ENCODE measurements at regions not wholly inside any gene's neighbourhood (a gene's known extent, or its start where the extent isn't known, plus 50 kb on each side); places are given as distances from the start of the nearest gene placed in this dataset.

DNA sequence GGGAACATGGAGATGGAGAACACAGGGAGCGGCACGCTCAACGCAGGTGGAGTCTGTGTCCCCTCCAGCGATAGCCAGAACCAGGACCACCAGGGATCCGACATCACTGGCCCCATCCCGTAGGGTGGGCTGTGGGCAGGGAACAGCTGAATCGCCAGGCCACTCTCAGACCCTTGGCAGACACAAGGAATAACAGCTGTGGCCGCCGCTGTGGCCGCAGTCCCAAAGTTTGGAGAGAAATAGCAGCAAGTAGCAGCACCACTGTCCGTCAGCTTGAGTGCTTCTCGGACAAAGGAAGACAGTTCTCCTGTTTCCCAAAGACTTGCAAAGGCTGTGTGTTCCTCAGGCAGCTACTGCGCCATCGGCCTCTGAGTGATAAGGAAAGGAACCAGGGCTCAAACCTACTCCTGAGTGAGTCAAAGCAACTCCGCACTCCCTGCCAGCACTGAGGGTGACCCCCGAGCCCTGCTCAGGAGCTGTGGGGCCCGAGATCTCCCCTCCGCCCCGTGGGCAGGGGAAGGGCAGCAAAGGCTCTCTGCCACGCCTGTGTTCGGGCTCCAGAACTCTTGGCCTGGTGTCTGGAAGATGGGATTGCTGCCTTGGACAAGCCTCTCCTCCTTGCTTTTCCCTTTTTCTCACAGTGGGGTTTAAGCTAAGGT, 82.3 kb upstream of the FAM20C start:
- in situ Hi-C loops (cut with HindIII; ENCODE audit: low sequenced_read_pairs) = loop anchor here (5.0 kb wide), 1 partner anchor 77 kb away; no protein-coding TSS in a partner anchor
- no peak for DNase-seq (ENCODE audit: low read depth)
- H3K4me3 ChIP-seq (ENCODE audit: low read depth, low read length) = no peak overlapping the region
- TF ChIP-seq, protein P1, sequence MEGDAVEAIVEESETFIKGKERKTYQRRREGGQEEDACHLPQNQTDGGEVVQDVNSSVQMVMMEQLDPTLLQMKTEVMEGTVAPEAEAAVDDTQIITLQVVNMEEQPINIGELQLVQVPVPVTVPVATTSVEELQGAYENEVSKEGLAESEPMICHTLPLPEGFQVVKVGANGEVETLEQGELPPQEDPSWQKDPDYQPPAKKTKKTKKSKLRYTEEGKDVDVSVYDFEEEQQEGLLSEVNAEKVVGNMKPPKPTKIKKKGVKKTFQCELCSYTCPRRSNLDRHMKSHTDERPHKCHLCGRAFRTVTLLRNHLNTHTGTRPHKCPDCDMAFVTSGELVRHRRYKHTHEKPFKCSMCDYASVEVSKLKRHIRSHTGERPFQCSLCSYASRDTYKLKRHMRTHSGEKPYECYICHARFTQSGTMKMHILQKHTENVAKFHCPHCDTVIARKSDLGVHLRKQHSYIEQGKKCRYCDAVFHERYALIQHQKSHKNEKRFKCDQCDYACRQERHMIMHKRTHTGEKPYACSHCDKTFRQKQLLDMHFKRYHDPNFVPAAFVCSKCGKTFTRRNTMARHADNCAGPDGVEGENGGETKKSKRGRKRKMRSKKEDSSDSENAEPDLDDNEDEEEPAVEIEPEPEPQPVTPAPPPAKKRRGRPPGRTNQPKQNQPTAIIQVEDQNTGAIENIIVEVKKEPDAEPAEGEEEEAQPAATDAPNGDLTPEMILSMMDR (IDR thresholded peaks at IDR 0.05; ENCODE audit: low read depth, low read length, missing control alignments) = no peak

DNA sequence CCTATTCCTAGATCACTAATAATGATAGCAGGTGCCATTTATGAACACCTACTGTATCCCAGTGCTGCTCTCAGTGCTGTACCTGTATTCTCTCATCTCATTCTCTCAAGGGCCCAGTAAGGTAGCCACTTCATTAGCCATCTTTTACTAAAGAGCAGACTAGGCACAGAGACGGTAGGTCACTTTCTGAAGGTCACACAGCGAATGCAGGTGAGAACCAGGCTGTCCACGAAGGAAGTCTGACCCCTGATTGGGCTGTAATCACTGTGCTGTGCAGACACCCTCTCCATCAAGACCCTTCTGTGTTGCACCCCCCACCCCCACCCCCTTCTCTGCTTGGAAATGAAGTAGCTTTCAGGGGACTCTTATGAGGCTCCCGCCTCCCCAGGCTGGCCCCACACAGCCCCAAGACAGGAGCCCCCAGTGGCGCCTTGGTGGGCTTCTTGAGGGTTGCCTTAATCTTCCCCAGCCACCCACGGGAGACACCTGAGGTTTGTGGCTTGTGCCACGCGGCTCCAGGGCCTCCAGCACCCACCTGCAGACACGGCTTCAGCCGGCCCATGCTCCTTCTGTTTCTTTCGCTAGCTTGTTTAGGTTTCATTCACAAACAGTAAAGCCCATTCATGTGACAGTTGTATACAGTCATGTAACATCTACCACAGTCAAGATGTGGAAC, 81.7 kb upstream of the FAM20C start:
- in situ Hi-C loops (cut with HindIII; ENCODE audit: low sequenced_read_pairs) = loop anchor here (5.0 kb wide), 1 partner anchor 77 kb away; no protein-coding TSS in a partner anchor
- TF ChIP-seq, protein P1 (IDR thresholded peaks at IDR 0.05; ENCODE audit: low read depth, low read length, missing control alignments) = no peak
- H3K4me3 ChIP-seq (ENCODE audit: low read depth, low read length) = no peak overlapping the region
- no peak for DNase-seq (ENCODE audit: low read depth)

DNA sequence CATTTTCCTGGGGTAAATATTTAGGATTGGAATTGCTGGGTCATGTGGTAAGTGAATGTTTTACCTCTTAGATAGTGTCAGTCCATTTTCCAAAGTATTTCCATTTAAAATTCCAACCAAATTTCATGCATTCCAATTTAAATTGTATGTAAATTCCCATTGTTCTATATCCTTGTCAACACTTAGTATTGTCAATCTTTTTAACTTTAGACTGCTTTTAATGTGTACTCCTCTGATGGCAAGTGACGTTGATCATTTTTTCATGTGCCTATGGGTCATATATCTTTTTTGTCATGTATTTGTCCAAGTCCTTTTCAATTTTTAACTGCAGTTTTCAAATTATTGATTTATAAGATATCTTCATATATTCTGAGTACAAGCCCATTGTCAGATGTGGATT, 80.8 kb upstream of the FAM20C start:
- H3K4me3 ChIP-seq (ENCODE audit: low read depth, low read length) = no peak overlapping the region
- in situ Hi-C loops (cut with HindIII; ENCODE audit: low sequenced_read_pairs) = loop anchor here (5.0 kb wide), 1 partner anchor 76 kb away; no protein-coding TSS in a partner anchor
- DNase-seq (ENCODE audit: low read depth) = no peak
- TF ChIP-seq, protein P1 (IDR thresholded peaks at IDR 0.05; ENCODE audit: low read depth, low read length, missing control alignments) = no peak

DNA sequence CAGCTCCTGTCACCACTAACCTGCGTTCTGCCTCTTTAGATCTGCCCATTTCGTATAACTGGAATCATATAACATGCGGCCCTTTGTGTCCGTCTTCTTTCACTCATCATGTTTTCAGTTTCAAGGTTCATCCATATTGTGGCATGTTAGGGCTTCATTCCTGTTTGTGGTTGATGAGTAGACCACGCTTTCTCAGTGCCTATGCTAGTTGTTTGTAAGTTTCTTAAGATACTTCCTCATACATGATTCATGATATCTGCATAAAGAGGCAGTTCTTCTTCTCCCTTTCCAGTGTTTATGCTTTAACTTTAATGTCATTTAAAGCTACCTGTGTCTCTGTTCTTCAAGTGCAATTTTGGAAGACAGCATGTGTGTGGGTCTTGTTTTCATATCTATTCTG, 79.5 kb upstream of the FAM20C start:
- in situ Hi-C loops (cut with HindIII; ENCODE audit: low sequenced_read_pairs) = loop anchor here (5.0 kb wide), 1 partner anchor 74 kb away; no protein-coding TSS in a partner anchor
- TF ChIP-seq, protein P1 (IDR thresholded peaks at IDR 0.05; ENCODE audit: low read depth, low read length, missing control alignments) = no peak
- H3K4me3 ChIP-seq (ENCODE audit: low read depth, low read length) = no peak overlapping the region
- no peak for DNase-seq (ENCODE audit: low read depth)

DNA sequence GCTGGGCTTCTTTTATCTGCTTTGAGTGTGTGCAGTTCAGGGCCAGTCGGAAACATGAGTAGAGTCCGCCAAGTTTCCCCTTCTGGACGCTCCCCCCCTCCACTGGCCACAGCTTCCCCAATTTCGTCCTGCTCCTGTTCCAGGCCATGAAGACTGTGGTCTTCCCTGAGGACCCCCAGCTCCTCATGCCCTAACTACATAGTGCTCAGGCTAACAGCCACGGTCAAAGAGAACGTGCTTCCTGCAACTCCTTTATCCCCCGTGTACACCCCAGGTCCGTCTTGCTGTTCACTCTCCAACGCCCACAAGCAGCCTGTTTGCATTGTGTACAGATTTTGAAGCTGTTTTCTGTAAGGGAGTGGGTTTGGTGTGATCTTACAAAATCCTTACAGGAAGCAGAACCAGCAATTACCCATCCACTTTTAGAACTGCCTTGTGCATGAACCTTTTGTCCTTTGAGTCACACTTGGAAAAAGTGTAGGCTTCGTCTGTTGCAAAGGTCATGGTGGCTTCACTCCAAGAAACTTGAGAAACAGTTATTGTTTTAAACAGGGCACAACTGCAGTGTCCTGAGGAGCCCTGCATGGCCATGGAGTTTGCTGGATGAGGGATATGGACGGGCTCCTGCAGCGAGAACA, 77.0 kb upstream of the FAM20C start:
- TF ChIP-seq, protein P1 (IDR thresholded peaks at IDR 0.05; ENCODE audit: low read depth, low read length, missing control alignments) = no peak
- no peak for DNase-seq (ENCODE audit: low read depth)
- H3K4me3 ChIP-seq (ENCODE audit: low read depth, low read length) = no peak overlapping the region
- in situ Hi-C loops (cut with HindIII; ENCODE audit: low sequenced_read_pairs) = no loop called here

DNA sequence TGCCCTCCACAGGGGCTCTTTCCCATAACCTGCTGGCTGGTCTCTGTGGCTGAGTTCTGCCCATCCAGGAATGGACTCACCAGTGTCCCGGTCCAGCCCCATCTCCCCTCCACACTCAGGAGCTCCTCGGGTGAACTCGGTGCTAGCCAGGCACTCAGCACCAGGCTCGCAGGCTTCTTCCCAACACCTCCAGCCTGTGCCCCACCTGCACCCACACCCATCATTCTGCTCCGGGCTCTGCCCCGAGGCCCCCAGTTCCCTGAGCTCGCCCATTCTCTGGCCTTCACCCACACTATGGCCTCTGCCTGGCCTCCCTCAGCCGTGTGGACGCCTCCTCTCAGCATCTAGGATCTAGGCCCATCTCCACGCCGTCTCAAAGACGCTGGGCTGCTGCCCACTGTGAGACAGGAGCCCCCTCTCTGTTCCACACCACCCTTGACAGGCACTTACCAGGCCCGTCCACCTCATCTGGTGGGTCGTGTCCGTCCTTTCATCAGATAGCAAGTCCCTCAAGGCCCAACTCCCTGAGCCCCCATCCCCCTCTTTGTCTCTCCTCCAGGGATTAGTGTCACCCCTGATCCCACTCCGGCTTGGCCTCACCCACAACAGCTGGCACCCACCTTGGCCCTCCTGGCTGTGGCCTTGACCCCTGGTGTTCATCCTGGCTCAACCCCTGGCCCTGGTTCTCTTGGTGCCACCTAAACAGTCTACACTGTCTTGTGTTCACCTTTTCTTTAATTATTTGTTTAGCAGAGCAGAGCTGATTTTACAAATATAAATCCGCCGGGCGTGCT, 76.0 kb upstream of the FAM20C start:
- TF ChIP-seq, protein P1 (IDR thresholded peaks at IDR 0.05; ENCODE audit: low read depth, low read length, missing control alignments) = no peak
- no peak for DNase-seq (ENCODE audit: low read depth)
- H3K4me3 ChIP-seq (ENCODE audit: low read depth, low read length) = no peak overlapping the region
- in situ Hi-C loops (cut with HindIII; ENCODE audit: low sequenced_read_pairs) = no loop called here
